ENCODE measurements at regions not wholly inside any gene's neighbourhood (a gene's known extent, or its start where the extent isn't known, plus 50 kb on each side); places are given as distances from the start of the nearest gene placed in this dataset.

DNA sequence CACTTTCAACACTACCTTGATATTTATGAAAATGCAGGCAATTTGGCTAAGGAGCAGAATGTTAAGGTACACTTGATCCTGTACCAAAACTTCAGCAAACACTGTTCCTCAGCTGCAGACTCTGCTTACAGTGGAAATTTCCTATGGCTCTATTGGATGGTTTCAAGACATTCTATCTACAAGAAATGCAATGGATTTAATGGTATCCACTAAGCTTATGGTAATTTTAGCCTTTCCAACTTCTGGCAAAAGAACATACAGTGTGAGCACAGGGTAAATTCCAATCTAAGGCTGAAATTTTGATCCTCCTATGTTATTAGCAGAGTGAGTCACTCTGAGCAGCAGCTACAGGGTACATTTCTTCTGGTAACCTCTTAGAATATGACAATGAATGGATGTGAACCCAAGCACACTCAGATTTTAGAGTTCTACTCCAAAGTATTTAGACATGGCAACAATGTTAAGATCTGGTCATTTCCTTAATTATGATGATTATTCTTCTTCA is 361.8 kb upstream of the PIK3C3 start:
- Histone ChIP-seq H3K27ac (no peak overlapping the region), H3K4me1 (replicated peaks) (no peaks in the 10 kb centered on the region), H3K27me3 (replicated peaks) (no peaks in the 10 kb centered on the region), H3K9me3 (replicated peaks) (no peaks in the 10 kb centered on the region), H3K4me3 (no peak overlapping the region), H3K36me3 (no peaks in the 10 kb centered on the region)
- DNase-seq (ENCODE audit: low read depth in 1 of 2, low spot score in 2 of 2): no peak

DNA sequence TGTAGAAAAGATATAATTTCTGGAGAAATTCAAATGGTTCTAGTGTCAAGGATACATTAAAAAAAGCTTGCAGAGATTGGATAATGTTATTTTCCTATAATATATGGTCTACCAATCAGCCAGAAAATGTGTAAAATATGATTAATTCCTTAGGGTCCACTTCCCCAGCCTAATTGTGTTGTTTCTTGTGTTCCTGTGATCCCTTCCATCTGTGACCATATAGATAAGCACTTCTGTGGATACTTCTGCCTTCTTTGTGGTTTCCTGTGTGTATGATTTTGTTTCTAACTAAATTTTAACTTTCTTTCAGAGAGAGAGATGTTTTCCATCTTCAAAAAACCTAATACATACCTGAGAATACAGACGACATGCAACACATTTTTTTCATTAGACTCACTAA is 367.1 kb upstream of the PIK3C3 start:
- Histone ChIP-seq H3K27ac (no peak overlapping the region), H3K9me3 (replicated peaks) (no peaks in the 10 kb centered on the region), H3K4me1 (replicated peaks) (no peaks in the 10 kb centered on the region), H3K4me3 (no peak overlapping the region), H3K27me3 (replicated peaks) (no peaks in the 10 kb centered on the region), H3K36me3 (no peaks in the 10 kb centered on the region)
- no peak for DNase-seq (ENCODE audit: low read depth in 1 of 2, low spot score in 2 of 2)

DNA sequence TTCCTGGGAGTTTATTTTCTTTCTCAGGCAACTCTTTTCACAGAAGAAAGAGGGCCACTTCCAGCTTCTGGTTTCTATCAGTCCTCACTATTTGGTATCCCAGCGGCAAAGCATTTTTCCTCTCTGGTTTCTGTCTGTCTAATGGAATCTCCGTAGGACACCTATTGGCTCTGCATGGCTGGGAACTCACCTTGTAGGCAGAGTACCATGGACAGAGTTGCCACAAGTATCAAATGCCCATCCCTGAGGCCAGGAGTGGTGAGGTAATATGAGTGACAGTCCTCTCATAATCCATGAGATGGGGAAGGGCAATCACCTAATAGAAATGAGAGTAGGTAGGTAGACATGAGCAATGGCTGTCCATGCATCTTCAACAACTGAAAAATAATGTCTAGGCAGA is 369.5 kb upstream of the PIK3C3 start:
- H3K27ac ChIP-seq: no peak overlapping the region
- no peaks in the 10 kb centered on the region for H3K36me3 ChIP-seq
- H3K9me3 ChIP-seq (replicated peaks): no peaks in the 10 kb centered on the region
- no peaks in the 10 kb centered on the region for H3K4me1 ChIP-seq (replicated peaks)
- no peak for DNase-seq (ENCODE audit: low read depth in 1 of 2, low spot score in 2 of 2)
- H3K4me3 ChIP-seq: no peak overlapping the region
- no peaks in the 10 kb centered on the region for H3K27me3 ChIP-seq (replicated peaks)

GRCh38 chr18:41579185-41579584 is 375.8 kb upstream of the PIK3C3 start:
- Histone ChIP-seq H3K4me3 (no peak overlapping the region), H3K36me3 (no peaks in the 10 kb centered on the region), H3K4me1 (replicated peaks) (no peaks in the 10 kb centered on the region), H3K27ac (no peak overlapping the region), H3K27me3 (replicated peaks) (no peaks in the 10 kb centered on the region), H3K9me3 (replicated peaks) (no peaks in the 10 kb centered on the region)
- DNase-seq (ENCODE audit: low read depth in 1 of 2, low spot score in 2 of 2): no peak

DNA sequence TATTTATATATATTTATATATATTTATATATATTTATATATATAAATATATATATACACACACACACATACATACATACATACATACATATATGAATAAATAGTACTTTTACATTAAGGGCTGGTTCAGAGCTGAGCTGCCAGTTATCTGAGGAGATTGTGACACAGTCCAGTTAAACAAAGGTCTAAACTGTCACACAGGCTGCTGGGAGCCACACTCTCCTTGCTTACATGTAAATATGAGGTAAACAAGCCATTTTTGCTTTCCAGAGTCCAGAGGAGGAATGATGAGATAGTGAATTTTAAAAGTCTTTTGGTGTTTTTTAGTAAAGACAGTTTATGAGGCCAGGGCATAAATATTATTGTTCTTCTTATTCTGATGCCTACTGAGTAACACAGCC is 377.5 kb upstream of the PIK3C3 start:
- Histone ChIP-seq H3K4me1 (replicated peaks) (no peaks in the 10 kb centered on the region), H3K36me3 (no peaks in the 10 kb centered on the region), H3K9me3 (replicated peaks) (no peaks in the 10 kb centered on the region), H3K4me3 (no peak overlapping the region), H3K27ac (no peak overlapping the region), H3K27me3 (replicated peaks) (no peaks in the 10 kb centered on the region)
- DNase-seq (ENCODE audit: low read depth in 1 of 2, low spot score in 2 of 2): no peak

- no peak overlapping the region for H3K4me3 ChIP-seq
- no peaks in the 10 kb centered on the region for H3K36me3 ChIP-seq
- no peaks in the 10 kb centered on the region for H3K9me3 ChIP-seq (replicated peaks)
- no peaks in the 10 kb centered on the region for H3K4me1 ChIP-seq (replicated peaks)
- no peak for DNase-seq (ENCODE audit: low read depth in 1 of 2, low spot score in 2 of 2)
- H3K27ac ChIP-seq: no peak overlapping the region
- no peaks in the 10 kb centered on the region for H3K27me3 ChIP-seq (replicated peaks)
Measured at GRCh38 chr18:41576643-41577042, 378.4 kb upstream of the PIK3C3 start.

GRCh38 chr18:41569867-41570266 is 385.2 kb upstream of the PIK3C3 start:
- Histone ChIP-seq H3K27me3 (replicated peaks) (no peaks in the 10 kb centered on the region), H3K36me3 (no peaks in the 10 kb centered on the region)

DNA sequence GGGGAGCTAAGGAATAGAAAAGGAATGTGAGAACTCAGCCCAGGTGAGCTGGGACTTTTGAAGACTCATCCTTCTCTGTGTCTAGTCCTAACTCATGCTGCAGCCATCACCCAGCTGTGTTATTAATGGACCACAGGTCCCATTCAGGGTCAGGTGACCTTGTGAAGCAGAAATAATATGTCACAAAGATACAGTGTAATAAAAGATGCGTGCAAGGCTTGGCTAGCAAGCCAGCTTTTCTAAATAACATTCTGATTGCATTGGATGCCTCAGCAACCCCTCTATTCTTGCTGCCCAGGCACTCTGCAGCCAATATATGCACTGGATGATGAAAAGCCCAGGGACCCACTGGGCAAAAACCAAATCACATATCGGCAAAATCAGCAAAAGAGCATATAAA is 393.1 kb upstream of the PIK3C3 start:
- Histone ChIP-seq H3K36me3 (no peaks in the 10 kb centered on the region), H3K27ac (no peak overlapping the region), H3K4me1 (replicated peaks) (no peaks in the 10 kb centered on the region), H3K4me3 (no peak overlapping the region), H3K9me3 (replicated peaks) (no peaks in the 10 kb centered on the region), H3K27me3 (replicated peaks) (no peaks in the 10 kb centered on the region)
- no peak for DNase-seq (ENCODE audit: low read depth in 1 of 2, low spot score in 2 of 2)

More at GRCh38 chr18:41569867-41570266, 385.2 kb upstream of the PIK3C3 start:
- no peak for DNase-seq (ENCODE audit: low read depth in 1 of 2, low spot score in 2 of 2)
- Histone ChIP-seq H3K27ac (no peak overlapping the region), H3K4me3 (no peak overlapping the region), H3K9me3 (replicated peaks) (no peaks in the 10 kb centered on the region), H3K4me1 (replicated peaks) (no peaks in the 10 kb centered on the region)

DNA sequence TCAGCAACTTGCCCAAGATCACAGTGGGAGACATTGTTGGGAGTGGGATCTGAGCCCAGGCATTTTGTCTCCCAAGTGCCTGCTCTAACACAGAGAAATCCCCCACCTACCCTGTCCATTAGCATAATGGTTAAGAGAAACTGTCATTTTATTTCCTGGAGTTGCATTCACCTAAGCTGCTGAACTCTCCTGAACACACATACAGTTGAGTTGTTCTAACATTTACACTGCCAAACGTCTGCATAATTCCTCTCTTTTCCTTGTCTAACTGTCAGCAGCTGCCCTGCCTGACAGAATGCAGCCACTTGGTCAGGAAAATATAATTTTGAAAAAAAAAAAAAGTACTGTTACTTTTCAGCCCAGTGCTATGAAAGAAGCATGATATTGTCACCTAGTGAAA is 396.3 kb upstream of the PIK3C3 start:
- no peaks in the 10 kb centered on the region for H3K27me3 ChIP-seq (replicated peaks)
- H3K36me3 ChIP-seq: no peaks in the 10 kb centered on the region
- H3K9me3 ChIP-seq (replicated peaks): no peaks in the 10 kb centered on the region
- no peak overlapping the region for H3K27ac ChIP-seq
- no peaks in the 10 kb centered on the region for H3K4me1 ChIP-seq (replicated peaks)
- DNase-seq (ENCODE audit: low read depth in 1 of 2, low spot score in 2 of 2): no peak
- H3K4me3 ChIP-seq: no peak overlapping the region

- H3K36me3 ChIP-seq: no peaks in the 10 kb centered on the region
- DNase-seq (ENCODE audit: low read depth in 1 of 2, low spot score in 2 of 2): no peak
Measured at GRCh38 chr18:41553716-41554115, 401.3 kb upstream of the PIK3C3 start.

GRCh38 chr18:41548521-41549260 is 406.3 kb upstream of the PIK3C3 start:
- Histone ChIP-seq H3K27me3 (replicated peaks) (no peaks in the 10 kb centered on the region), H3K9me3 (replicated peaks) (no peaks in the 10 kb centered on the region), H3K36me3 (no peaks in the 10 kb centered on the region), H3K27ac (no peak overlapping the region), H3K4me1 (replicated peaks) (no peaks in the 10 kb centered on the region), H3K4me3 (no peak overlapping the region)
- no peak for DNase-seq (ENCODE audit: low read depth in 1 of 2, low spot score in 2 of 2)

More at GRCh38 chr18:41553716-41554115, 401.3 kb upstream of the PIK3C3 start:
- no peaks in the 10 kb centered on the region for H3K27me3 ChIP-seq (replicated peaks)
- H3K9me3 ChIP-seq (replicated peaks): no peaks in the 10 kb centered on the region
- no peaks in the 10 kb centered on the region for H3K4me1 ChIP-seq (replicated peaks)
- H3K27ac ChIP-seq: no peak overlapping the region
- no peak overlapping the region for H3K4me3 ChIP-seq

- Histone ChIP-seq H3K9me3 (replicated peaks) (no peaks in the 10 kb centered on the region), H3K27ac (no peak overlapping the region), H3K4me3 (no peak overlapping the region), H3K27me3 (replicated peaks) (no peaks in the 10 kb centered on the region), H3K36me3 (no peaks in the 10 kb centered on the region), H3K4me1 (replicated peaks) (no peaks in the 10 kb centered on the region)
- DNase-seq (ENCODE audit: low read depth in 1 of 2, low spot score in 2 of 2): no peak
Measured at GRCh38 chr18:41545091-41545888, 409.7 kb upstream of the PIK3C3 start.

DNA sequence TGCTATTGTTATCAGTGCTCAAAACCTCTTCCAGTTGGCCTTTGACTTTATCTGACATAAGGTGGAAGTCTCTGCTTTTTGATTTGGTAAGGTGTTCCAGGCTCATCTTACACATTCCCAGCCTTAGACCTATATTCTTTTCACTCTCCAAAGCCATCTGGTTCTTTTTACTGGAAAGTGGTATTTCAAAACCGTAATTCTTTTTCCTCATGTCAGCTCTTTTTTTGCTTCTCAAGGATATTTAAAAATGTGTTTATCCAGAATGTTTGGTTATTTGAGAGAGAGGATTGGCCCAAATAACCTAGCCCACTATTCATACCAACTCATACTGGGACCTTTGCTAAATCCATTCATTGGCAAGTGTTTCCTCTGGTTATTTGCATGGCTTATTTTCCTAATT is 411.2 kb upstream of the PIK3C3 start:
- Histone ChIP-seq H3K4me1 (replicated peaks) (no peaks in the 10 kb centered on the region), H3K4me3 (no peak overlapping the region), H3K27ac (no peak overlapping the region), H3K27me3 (replicated peaks) (no peaks in the 10 kb centered on the region), H3K36me3 (no peaks in the 10 kb centered on the region), H3K9me3 (replicated peaks) (no peaks in the 10 kb centered on the region)
- DNase-seq (ENCODE audit: low read depth in 1 of 2, low spot score in 2 of 2): no peak

DNA sequence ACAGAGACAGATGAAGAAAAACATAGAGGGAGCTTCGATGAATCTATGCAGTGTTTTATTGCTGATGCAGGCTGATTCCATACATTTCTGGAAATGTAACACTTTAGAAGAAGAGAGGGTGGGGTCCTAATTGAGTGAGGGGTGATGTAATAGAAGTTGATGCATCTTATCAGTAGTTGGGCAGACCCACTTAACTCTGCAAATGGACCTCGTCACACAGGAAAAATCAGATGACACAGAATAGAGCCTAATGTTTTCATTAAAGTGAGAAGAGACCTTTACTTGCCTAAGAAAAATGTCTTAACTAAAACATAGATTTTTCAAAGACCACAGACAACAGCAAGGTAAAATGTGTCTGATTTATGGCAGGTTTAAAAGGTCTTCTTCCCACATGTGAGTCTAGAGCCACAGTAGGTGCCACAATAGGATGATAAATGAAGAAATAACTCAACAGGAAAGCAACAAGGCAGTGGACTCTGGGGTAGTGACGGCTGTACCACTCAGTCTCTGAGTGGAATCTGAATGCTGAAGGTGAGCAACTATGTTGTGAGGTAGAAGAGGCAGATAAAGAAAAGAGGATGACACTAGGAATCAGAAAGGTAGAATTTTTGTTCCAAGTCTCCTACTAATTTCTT is 414.7 kb upstream of the PIK3C3 start:
- no peak overlapping the region for H3K27ac ChIP-seq
- no peaks in the 10 kb centered on the region for H3K36me3 ChIP-seq
- DNase-seq (ENCODE audit: low read depth in 1 of 2, low spot score in 2 of 2): no peak
- H3K9me3 ChIP-seq (replicated peaks): no peaks in the 10 kb centered on the region
- H3K27me3 ChIP-seq (replicated peaks): no peaks in the 10 kb centered on the region
- no peak overlapping the region for H3K4me3 ChIP-seq
- no peaks in the 10 kb centered on the region for H3K4me1 ChIP-seq (replicated peaks)
